Panc1 (cell line): ENCODE measurements at regions not wholly inside any gene's neighbourhood (a gene's known extent, or its start where the extent isn't known, plus 50 kb on each side); places are given as distances from the start of the nearest gene placed in this dataset.

Experiments used
- POLR2AphosphoS5 ChIP-seq: IDR thresholded peaks from 2 replicates; pipeline ENCODE4 v1.6.1; 2012; ENCODE audit warnings: mild to moderate bottlenecking, low read depth, low read length, moderate library complexity
- TCF7L2 ChIP-seq: IDR thresholded peaks from 2 replicates; pipeline ENCODE4 v1.6.1; 2011; ENCODE audit warnings: mild to moderate bottlenecking, low read depth, low read length, inconsistent platforms
- TF ChIP-seq, protein P1 (sequence below): fragments of 450-650 bp; IDR thresholded peaks from 2 replicates; pipeline ENCODE4 v1.5.1; 2017; ENCODE audit warnings: mild to moderate bottlenecking
- TF ChIP-seq, protein P2 (sequence below), 2 experiments: IDR thresholded peaks; 2 replicates each; pipeline ENCODE4 v1.6.1; 2011 to 2012; ENCODE audit warnings: low read depth in 2 of 2, control low read depth in 1 of 2, low read length in 1 of 2, mild to moderate bottlenecking in 1 of 2, moderate library complexity in 1 of 2; ENCODE audit not compliant: insufficient read depth in 1 of 2

DNA sequence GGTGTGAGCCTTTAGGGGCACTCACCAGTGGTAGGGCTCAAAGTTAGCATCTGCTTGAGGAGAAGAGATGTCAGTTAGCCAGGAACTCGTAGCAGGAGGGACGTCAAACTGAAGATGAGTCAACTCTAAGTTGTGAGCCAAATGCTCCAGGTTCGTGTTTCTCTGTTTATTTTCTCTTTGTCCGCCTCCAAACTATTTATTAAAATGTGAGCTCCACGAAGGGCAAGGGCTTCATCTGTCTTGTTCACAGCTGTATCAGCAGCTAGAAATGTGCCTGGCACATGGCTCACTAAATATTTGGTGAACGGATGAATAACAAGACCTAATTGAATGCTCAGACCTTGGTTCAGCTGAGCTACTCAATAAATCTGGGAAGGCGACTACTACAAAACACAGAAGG, 248.9 kb downstream of the BCOR start:
- TF ChIP-seq, protein P1, sequence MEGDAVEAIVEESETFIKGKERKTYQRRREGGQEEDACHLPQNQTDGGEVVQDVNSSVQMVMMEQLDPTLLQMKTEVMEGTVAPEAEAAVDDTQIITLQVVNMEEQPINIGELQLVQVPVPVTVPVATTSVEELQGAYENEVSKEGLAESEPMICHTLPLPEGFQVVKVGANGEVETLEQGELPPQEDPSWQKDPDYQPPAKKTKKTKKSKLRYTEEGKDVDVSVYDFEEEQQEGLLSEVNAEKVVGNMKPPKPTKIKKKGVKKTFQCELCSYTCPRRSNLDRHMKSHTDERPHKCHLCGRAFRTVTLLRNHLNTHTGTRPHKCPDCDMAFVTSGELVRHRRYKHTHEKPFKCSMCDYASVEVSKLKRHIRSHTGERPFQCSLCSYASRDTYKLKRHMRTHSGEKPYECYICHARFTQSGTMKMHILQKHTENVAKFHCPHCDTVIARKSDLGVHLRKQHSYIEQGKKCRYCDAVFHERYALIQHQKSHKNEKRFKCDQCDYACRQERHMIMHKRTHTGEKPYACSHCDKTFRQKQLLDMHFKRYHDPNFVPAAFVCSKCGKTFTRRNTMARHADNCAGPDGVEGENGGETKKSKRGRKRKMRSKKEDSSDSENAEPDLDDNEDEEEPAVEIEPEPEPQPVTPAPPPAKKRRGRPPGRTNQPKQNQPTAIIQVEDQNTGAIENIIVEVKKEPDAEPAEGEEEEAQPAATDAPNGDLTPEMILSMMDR, result no peak
- TF ChIP-seq POLR2AphosphoS5, result no peak
- TF ChIP-seq, protein P2, sequence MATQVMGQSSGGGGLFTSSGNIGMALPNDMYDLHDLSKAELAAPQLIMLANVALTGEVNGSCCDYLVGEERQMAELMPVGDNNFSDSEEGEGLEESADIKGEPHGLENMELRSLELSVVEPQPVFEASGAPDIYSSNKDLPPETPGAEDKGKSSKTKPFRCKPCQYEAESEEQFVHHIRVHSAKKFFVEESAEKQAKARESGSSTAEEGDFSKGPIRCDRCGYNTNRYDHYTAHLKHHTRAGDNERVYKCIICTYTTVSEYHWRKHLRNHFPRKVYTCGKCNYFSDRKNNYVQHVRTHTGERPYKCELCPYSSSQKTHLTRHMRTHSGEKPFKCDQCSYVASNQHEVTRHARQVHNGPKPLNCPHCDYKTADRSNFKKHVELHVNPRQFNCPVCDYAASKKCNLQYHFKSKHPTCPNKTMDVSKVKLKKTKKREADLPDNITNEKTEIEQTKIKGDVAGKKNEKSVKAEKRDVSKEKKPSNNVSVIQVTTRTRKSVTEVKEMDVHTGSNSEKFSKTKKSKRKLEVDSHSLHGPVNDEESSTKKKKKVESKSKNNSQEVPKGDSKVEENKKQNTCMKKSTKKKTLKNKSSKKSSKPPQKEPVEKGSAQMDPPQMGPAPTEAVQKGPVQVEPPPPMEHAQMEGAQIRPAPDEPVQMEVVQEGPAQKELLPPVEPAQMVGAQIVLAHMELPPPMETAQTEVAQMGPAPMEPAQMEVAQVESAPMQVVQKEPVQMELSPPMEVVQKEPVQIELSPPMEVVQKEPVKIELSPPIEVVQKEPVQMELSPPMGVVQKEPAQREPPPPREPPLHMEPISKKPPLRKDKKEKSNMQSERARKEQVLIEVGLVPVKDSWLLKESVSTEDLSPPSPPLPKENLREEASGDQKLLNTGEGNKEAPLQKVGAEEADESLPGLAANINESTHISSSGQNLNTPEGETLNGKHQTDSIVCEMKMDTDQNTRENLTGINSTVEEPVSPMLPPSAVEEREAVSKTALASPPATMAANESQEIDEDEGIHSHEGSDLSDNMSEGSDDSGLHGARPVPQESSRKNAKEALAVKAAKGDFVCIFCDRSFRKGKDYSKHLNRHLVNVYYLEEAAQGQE (IDR thresholded peaks at IDR 0.05; ENCODE audit: insufficient read depth in 1 of 2, low read depth in 2 of 2, low read length in 1 of 2), result no peak
- no peak for TF ChIP-seq TCF7L2
